Trophoblast cell (in vitro differentiated cells and primary cell): ENCODE measurements at regions not wholly inside any gene's neighbourhood (a gene's known extent, or its start where the extent isn't known, plus 50 kb on each side); places are given as distances from the start of the nearest gene placed in this dataset.
A peak's percentile ranks its signal among the peaks of the same experiment; 100 is the strongest.
"Not testable (repeated sequence)": the region's sequence is repeated elsewhere in the genome, so short reads cannot be mapped to it uniquely, and the experiment has no call there.

Experiments
- DNase-seq, 2 donors: peaks; one replicate each; pipeline ENCODE4 v3.0.0-alpha.2; 2016
- H2AFZ ChIP-seq: 2 replicates; pipeline ENCODE4 v1.6.1; 2013; ENCODE audit warnings: low read length, moderate library complexity, mild to moderate bottlenecking; ENCODE audit not compliant: insufficient read depth, poor library complexity
- H2AK5ac ChIP-seq: 2 replicates; pipeline ENCODE4 v1.6.1; 2013; ENCODE audit warnings: mild to moderate bottlenecking, low read length
- H2BK120ac ChIP-seq: 2 replicates; pipeline ENCODE4 v1.6.1; 2013; ENCODE audit warnings: low read length, mild to moderate bottlenecking, moderate library complexity; ENCODE audit not compliant: insufficient read depth, poor library complexity
- H2BK12ac ChIP-seq: 2 replicates; pipeline ENCODE4 v1.6.1; 2013; ENCODE audit warnings: mild to moderate bottlenecking, low read length, moderate library complexity
- H2BK5ac ChIP-seq: 2 replicates; pipeline ENCODE4 v1.6.1; 2013; ENCODE audit warnings: low read length, low read depth, moderate library complexity, mild to moderate bottlenecking; ENCODE audit not compliant: poor library complexity
- H3K14ac ChIP-seq: 2 replicates; pipeline ENCODE4 v1.6.1; 2013; ENCODE audit warnings: mild to moderate bottlenecking, low read length
- H3K18ac ChIP-seq: 2 replicates; pipeline ENCODE4 v1.6.1; 2013; ENCODE audit warnings: mild to moderate bottlenecking, low read length
- H3K23ac ChIP-seq: 2 replicates; pipeline ENCODE4 v1.6.1; 2013; ENCODE audit warnings: low read length
- H3K27ac ChIP-seq: 2 replicates; pipeline ENCODE4 v1.5.1; 2013; ENCODE audit warnings: low read depth, mild to moderate bottlenecking, inconsistent platforms, low read length, moderate library complexity
- H3K27me3 ChIP-seq: 2 replicates; pipeline ENCODE4 v1.6.1; 2013; ENCODE audit warnings: inconsistent platforms, mild to moderate bottlenecking, low read length, moderate library complexity; ENCODE audit not compliant: insufficient read depth
- H3K36me3 ChIP-seq, 2 experiments: 1 replicate in 1 of 2; 2 replicates in 1 of 2; pipeline ENCODE4 v1.6.1; 2013; ENCODE audit warnings: low read length in 2 of 2, mild to moderate bottlenecking in 2 of 2, moderate library complexity in 1 of 2; ENCODE audit not compliant: insufficient read depth in 2 of 2, control insufficient read depth in 1 of 2
- H3K4ac ChIP-seq: 2 replicates; pipeline ENCODE4 v1.6.1; 2013; ENCODE audit warnings: low read depth, mild to moderate bottlenecking, low read length, moderate library complexity
- H3K4me1 ChIP-seq, 2 experiments: 1 replicate in 1 of 2; 2 replicates in 1 of 2; pipeline ENCODE4 v1.6.1; 2013; ENCODE audit warnings: low read length in 2 of 2, mild to moderate bottlenecking in 2 of 2, moderate library complexity in 1 of 2; ENCODE audit not compliant: insufficient read depth in 2 of 2, control insufficient read depth in 1 of 2
- H3K4me2 ChIP-seq: 2 replicates; pipeline ENCODE4 v1.6.1; 2013; ENCODE audit warnings: inconsistent platforms, mild to moderate bottlenecking, low read length, moderate library complexity
- H3K4me3 ChIP-seq: 2 replicates; pipeline ENCODE4 v1.5.1; 2013; ENCODE audit warnings: mild to moderate bottlenecking, low read depth, low read length, inconsistent platforms
- H3K79me1 ChIP-seq: one replicate; pipeline ENCODE4 v1.6.1; 2013; ENCODE audit warnings: low read length
- H3K79me2 ChIP-seq: 2 replicates; pipeline ENCODE4 v1.6.1; 2013; ENCODE audit warnings: low read length, mild to moderate bottlenecking; ENCODE audit not compliant: control insufficient read depth, insufficient read depth, poor library complexity
- H3K9ac ChIP-seq: 2 replicates; pipeline ENCODE4 v1.6.1; 2013; ENCODE audit warnings: mild to moderate bottlenecking, low read length
- H3K9me3 ChIP-seq: 2 replicates; pipeline ENCODE4 v1.6.1; 2013; ENCODE audit warnings: low read depth, mild to moderate bottlenecking, control low read depth, inconsistent platforms, low read length; ENCODE audit not compliant: insufficient read depth
- H4K12ac ChIP-seq: 2 replicates; pipeline ENCODE4 v1.6.1; 2013; ENCODE audit warnings: low read depth, mild to moderate bottlenecking, low read length, moderate library complexity
- H4K8ac ChIP-seq: 2 replicates; pipeline ENCODE4 v1.6.1; 2013; ENCODE audit warnings: low read depth, mild to moderate bottlenecking, low read length, moderate library complexity
- H4K91ac ChIP-seq: one replicate; pipeline ENCODE4 v1.6.1; 2013; ENCODE audit warnings: low read depth, mild to moderate bottlenecking, low read length, moderate library complexity
- WGBS: extraction: QIAGEN DNeasy Blood & Tissue Kit; methylation state at CpG from one replicate; pipeline ENCODE4 v1.1.7; 2013; ENCODE audit warnings: missing lambda C conversion rate; ENCODE audit not compliant: insufficient read length, insufficient coverage; ENCODE audit errors: extremely low coverage; 5-methylcytosine and 5-hydroxymethylcytosine counted together

DNA sequence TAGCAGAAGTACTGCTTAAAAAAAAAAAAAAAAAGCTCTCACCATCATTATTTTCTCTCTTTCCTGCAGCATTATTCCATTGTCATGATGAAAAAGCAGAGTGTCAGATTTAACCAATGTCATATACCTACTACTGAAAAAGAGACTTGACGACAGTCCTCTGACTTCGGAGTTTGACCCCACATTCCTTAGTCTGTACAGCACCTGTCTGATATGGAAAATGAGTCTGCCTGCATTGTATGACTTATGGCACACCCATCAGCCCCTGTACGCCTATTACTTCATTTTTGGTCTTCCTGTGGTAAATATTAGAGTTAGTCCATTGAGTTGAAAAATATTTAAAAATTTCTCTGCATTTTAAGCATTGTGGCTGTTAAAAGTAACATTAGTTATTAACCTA, 54.5 kb upstream of the NOX4 start:
- Histone ChIP-seq H3K4ac (no peak overlapping the region), H4K91ac (no peak overlapping the region), H3K27me3 (no peaks in the 10 kb centered on the region), H3K27ac (no peak overlapping the region), H3K79me2 (no peaks in the 10 kb centered on the region), H3K4me3 (no peak overlapping the region), H3K9ac (no peak overlapping the region), H2AFZ (no peak overlapping the region), H3K36me3 (no peaks in the 10 kb centered on the region), H3K4me2 (no peak overlapping the region), H4K8ac (no peak overlapping the region), H2BK12ac (no peak overlapping the region), H3K23ac (no peak overlapping the region), H4K12ac (no peak overlapping the region), H3K14ac (no peak overlapping the region), H2BK5ac (no peak overlapping the region), H3K79me1 (peaks cover 9% of the 10 kb centered on the region), H3K9me3 (no peaks in the 10 kb centered on the region), H3K4me1 (no peaks in the 10 kb centered on the region), H2AK5ac (no peak overlapping the region), H3K18ac (no peak overlapping the region), H2BK120ac (no peak overlapping the region)
- peak; percentile 24 to 61 for DNase-seq
- no CpG with 5 or more reads among the region's 3 CpGs for WGBS

DNA sequence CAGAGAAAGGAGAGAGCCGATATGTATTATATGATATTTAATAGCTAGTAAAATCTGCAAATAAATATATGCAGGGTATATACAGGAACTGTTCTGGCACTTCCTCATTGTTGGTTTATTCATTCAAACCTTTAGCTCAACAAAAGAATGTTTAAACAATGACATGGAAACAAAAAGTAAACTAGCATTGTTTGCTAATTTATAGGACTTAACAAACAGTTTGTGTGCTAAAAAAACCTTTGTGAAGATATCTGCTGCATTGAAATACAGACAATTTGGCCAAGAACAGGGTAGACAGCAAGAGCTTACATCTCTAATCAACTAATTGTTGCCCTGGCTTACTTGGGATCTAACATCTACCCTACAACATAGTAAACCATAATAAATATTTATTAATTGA, 64.6 kb upstream of the NOX4 start:
- WGBS = no CpG with 5 or more reads among the region's 1 CpG
- not testable (repeated sequence) for H3K79me2 ChIP-seq, H3K14ac ChIP-seq, H4K8ac ChIP-seq, H3K9ac ChIP-seq, H2AFZ ChIP-seq, H3K4me1 ChIP-seq, DNase-seq, H4K91ac ChIP-seq, H3K27me3 ChIP-seq, H3K4ac ChIP-seq, H3K9me3 ChIP-seq, H4K12ac ChIP-seq, H3K4me3 ChIP-seq, H3K18ac ChIP-seq, H2AK5ac ChIP-seq, H3K4me2 ChIP-seq, H2BK12ac ChIP-seq, H3K36me3 ChIP-seq, H2BK5ac ChIP-seq, H3K23ac ChIP-seq, H2BK120ac ChIP-seq
- Histone ChIP-seq H3K79me1 (peaks cover 14% of the 10 kb centered on the region), H3K27ac (peak overlapping the region; percentile 92)

DNA sequence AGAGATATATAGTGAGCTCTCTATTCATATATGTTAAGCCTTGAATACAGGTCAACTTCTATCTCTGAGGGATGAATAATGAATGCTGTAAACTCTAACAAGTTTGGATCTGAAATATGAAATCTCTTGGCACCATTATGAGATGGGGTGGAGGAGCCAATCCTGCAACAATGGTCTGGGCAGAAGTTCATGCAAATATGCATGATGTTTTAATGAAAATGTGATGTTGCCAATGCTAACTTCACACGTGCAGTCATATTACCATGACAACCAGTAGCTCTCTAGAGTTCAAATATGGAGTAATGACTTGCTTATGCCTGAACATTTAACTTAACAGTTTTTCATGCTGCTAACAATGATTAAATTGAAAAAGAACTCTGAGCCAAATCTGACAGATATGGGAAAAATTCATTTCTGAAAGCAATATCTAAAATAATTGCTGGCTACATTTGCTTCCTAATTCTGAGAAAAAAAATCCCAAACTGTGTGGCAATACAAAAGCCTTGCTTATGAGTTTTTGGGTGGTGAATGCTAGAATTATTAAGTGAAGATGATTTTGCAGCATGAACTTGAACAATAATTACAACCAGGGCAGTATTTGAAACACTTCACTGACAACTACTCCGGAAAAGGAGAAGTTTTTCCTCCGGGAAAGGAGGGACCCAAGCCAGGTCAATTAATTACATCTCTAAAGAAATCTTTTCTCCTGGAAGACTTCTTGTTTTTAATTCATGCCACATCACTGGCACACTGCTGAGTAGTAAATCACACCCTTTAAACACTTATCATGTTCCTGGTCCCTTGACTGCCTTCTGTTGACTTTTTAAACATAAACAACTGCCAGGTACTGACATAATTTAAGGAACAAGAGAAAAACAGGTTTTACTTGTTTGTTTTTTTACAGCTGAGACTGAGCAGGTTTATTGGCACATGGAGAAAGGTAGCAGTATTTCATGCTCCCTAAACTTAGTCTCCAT, 65.8 kb upstream of the NOX4 start:
- WGBS = no CpG with 5 or more reads among the region's 3 CpGs
- DNase-seq = peak; percentile 5 to 80
- not testable (repeated sequence) for H3K27me3 ChIP-seq, H3K18ac ChIP-seq, H3K4me3 ChIP-seq, H2AK5ac ChIP-seq, H3K9me3 ChIP-seq, H3K14ac ChIP-seq, H3K9ac ChIP-seq, H2AFZ ChIP-seq, H3K36me3 ChIP-seq, H3K4me1 ChIP-seq, H3K4ac ChIP-seq, H4K12ac ChIP-seq, H3K4me2 ChIP-seq, H3K23ac ChIP-seq, H4K8ac ChIP-seq, H2BK5ac ChIP-seq, H3K79me2 ChIP-seq
- peaks cover 14% of the 10 kb centered on the region for H3K79me1 ChIP-seq
- peak overlapping the region; percentile 80 for H2BK120ac ChIP-seq
- peak overlapping the region; percentile 54 for H2BK12ac ChIP-seq
- peak overlapping the region; percentile 41 for H3K27ac ChIP-seq
- H4K91ac ChIP-seq = peak overlapping the region; percentile 61

DNA sequence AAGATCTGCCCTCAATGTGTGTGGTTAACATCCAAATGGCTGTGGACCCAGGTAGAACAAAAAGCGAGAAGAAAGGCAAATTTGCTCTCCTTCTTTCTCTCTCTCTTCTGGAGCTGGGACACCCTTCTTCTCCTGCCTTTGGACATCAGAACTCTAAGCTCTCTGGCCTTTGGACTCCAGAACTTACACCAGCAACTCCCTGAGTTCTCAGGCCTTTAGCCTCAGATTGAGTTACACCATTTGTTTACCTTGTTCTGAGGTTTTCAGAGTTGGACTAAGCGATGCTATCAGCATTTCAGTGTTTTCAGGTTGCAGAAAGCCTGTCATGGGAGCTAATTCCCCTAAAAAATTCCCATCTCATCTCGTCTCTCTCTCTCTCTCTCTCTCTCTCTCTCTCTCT, 69.4 kb upstream of the NOX4 start:
- not testable (repeated sequence) for H3K18ac ChIP-seq, H3K4ac ChIP-seq, H3K4me1 ChIP-seq, H4K12ac ChIP-seq, H3K79me2 ChIP-seq, H3K4me3 ChIP-seq, H4K8ac ChIP-seq, H2AK5ac ChIP-seq, H3K9me3 ChIP-seq, H3K4me2 ChIP-seq, H2BK5ac ChIP-seq, DNase-seq, H3K79me1 ChIP-seq, H3K36me3 ChIP-seq, H2AFZ ChIP-seq, H3K9ac ChIP-seq, H2BK120ac ChIP-seq, H3K27ac ChIP-seq, H3K23ac ChIP-seq, H3K27me3 ChIP-seq, H3K14ac ChIP-seq
- no CpG with 5 or more reads among the region's 3 CpGs for WGBS
- peak overlapping the region; percentile 23 for H2BK12ac ChIP-seq
- H4K91ac ChIP-seq = peak overlapping the region; percentile 25
